ENCODE measurements at regions not wholly inside any gene's neighbourhood (a gene's known extent, or its start where the extent isn't known, plus 50 kb on each side); places are given as distances from the start of the nearest gene placed in this dataset.

DNA sequence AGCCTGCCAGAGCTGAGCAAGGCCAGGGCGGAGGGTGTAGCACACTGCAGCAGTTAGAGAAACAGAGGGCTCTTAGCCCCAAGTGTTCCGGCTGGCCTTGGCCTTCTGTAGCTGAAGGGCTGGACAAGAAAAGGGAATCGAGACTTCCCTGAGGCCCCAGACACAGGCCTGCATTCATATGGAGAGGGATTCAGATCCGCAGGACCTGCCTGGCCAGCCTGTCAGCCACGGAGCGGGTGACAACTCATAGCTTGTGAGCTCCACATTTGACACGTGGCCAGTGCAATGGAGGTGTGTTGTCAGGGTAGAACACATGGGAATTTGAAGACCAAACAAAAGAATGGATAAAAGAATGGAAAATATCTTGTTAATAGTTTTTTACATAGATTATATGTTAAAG is 182.2 kb upstream of the GSC start:
- DNase-seq, result no peak

DNA sequence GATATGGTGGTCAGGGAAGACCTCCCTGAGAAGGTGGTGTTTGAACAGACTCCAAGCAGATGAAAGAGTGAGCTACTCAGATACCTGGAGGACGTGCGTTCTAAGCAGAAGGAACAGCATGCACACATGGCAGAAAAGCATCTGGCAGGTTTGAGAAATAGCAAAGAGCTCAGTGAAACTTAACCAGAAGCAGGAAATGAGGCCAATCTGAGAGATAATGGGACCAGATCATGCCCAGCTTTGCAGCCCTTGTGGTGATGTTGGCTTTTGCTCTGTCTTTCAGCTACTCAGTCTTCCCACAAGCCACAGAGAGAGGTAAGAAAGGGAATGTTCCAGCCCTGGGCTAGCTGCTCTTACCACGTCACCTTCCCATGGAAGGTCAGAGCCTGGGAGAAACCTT is 176.3 kb upstream of the GSC start:
- DNase-seq, result no peak

DNA sequence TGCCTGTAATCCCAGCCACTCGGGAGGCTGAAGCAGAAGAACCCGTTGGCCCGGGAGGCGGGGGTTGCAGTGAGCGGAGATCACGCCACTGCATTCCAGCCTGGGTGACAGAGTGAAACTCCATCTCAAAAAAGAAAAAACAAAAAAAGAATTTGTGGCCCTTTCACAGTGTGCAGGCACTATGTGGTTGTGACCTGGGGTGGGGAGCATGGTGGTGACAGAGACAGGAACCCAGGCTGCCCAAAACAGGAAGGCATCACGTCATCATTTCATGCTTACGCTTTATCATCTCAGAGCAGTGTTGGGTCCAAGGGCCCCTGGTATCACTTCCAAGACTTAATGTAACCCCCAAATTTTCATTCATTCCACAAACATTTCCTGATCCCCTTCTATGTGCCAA is 175.7 kb upstream of the GSC start:
- DNase-seq, result no peak

DNA sequence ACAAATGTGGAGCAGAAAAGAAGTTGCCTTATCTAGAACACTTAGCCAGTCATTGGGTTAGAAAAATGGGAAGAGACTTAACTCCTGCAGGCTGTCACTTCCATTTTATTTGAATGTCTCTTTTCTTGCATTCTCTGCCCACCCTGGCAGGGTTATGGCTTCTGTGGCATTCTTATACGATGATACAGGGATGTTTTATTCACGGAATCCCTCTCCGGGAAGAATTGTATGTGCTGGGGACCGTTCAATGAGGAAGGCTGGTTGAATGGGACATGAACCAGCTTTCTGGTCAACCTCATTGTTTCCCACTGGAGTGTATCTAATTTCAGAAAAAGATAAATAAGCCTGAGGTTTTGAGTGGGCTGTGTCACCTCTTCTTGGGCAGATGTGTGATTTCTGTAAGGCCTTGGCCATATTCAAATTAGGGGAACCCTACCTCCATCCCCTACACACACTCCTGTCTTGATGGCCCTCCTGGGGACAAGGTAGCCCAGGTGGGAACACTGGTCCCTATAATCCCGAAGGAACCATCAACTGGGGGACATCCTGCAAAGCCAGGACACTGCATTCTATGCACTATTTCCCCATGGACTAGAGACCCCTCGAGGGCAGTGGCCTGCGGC is 174.8 kb upstream of the GSC start:
- DNase-seq, result no peak

DNA sequence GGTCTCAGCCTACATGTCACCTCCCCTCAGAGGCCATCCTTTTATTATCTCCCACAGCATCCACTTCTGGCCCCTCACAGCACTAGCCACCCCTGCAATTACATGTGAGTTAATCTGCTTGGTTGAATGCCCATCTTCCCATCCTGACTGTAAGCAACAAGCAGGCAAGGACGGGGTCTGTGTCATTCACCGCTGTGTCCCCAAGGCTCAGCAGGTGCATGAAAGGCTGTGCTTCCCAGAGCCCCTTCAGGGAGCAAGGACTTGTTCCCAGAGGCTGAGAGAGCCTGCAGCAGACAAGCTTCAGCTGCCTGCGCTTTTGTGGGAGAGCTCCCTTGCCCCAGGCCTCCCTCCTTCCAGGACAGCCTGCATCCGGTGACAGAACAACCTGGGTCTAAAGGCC is 172.7 kb upstream of the GSC start:
- DNase-seq, result no peak

DNA sequence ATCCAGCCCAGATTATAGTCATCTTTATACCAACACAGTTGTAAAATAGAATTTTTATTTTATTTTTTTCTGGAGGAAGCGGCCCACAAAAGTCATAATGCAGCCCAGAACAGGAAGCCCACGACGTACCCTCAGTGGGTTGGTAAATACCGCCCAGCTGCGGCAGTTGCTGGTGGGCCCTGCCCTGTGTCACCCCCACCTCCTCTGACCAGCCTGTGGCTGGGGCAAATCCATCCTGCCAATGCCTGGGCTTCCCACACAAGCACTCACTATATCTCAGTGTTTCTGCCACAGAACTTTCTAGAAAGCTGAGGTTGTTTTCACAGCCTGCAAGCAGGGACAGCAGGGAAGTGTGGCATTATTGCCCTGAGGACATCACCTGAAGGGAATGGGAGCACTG is 171.4 kb upstream of the GSC start:
- DNase-seq, result no peak

DNA sequence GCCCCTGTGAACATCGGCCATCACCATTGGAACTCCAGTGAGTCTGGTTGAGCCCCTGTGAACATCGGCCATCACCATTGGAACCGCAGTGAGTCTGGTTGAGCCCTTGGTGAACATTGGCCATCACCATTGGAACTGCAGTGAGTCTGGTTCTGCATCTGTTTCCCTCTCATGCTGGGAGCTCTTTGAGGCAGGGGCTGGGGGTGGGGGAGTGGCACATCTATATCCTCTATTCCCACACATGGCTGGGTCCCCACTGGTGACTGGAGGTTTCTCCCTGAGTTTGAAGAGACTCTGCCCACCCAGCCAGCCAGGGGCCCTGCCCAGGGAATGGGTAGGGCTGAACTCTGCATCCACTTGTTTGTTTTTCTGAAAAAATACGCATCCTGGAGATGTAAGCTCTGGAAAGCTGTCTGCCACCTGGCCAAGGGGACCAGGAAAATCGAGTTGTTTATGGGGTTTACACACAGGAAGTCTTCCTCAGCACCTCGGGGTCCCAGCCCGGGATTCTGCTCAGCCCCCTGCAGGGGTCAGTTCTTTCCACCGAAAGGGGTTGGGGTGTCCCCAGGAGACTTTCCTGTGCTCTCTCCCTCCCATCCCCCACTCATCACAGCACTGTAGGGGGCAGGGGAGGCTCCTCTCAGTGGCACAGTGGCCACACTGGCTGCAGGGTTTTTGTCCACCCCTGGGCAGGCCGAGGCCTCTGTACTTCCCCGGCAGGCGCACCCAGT is 170.5 kb upstream of the GSC start:
- DNase-seq, result no peak

DNA sequence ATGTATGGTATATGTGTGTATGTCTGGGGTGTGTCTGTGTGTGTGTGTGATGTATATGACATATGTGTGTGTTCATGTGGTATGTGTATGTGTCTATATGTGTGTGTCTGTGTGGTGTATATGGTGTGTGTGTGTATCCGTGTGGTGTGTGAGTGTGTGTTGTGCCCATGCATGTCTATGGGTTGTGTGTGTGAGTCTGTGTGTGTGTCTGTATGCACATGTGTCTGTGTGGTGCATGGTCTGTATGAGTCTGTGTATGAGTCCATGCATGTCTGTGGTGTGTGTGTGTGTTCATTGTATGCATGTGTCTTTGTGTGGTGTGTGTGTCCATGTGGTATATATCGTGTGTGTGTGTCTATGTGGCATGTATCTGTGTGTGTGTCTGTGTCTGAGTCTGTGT is 168.1 kb upstream of the GSC start:
- no peak for DNase-seq

DNA sequence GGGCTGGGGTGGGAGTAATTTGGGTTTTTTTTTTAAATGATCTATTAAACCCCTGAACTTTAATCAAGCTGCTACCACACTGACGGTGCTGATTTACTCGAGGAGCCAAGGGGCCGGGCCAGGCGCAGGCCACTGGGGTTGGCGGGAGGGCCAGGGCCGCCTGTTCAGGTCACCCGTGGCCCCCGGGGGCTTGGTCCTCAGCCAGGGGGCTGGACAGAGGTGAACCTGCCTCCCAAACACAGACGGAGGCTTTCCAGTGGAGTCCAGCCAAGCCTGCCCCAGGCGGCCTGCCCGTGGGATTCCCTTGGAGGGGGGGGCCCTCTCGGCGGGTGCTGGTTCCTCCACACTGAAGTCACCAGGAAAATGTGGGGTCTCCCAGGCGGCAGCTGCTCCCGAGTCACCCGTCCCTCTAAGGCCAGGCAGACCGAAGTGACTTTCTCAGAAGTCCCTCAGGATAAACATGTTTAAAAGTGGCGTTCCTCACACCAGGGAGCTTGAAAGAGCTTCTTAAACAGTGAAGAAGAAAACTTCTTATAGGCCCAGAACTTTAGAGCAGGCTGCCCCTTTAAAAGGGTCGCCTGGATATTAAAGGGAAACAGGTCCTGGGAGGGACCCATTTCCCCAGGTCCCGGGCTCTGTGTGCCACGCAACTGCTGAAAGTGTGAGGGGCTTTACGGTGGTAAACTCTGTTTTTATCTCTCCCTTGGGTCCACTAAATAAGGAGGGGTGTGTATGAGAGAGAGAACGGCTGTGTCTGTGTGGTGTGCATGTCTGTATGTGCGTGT is 167.2 kb upstream of the GSC start:
- no peak for DNase-seq

DNA sequence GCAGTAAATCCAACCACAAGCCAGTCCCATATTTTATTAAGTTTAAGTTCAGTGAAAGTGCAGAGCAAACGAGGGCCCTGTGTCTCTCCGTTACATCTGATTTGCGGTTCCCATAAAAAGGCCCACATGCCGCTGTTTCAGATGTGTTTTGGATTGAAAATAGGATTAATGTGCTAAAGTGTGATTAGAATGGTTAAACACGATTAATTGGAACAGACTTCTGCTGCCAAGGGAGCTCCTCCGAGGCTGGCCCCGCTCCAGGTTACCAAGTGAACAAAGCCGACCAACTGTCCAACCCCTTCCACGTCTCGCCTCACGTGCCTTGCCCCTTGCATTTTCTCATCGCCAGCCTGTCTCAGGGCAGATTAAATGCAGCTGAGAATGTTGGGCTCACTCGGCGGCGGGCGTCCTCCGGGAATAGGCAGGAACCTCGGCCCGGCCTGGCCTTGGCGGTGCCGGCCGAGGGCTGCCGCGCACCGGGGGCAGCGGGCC is 166.5 kb upstream of the GSC start:
- peak; percentile 72 for DNase-seq

DNA sequence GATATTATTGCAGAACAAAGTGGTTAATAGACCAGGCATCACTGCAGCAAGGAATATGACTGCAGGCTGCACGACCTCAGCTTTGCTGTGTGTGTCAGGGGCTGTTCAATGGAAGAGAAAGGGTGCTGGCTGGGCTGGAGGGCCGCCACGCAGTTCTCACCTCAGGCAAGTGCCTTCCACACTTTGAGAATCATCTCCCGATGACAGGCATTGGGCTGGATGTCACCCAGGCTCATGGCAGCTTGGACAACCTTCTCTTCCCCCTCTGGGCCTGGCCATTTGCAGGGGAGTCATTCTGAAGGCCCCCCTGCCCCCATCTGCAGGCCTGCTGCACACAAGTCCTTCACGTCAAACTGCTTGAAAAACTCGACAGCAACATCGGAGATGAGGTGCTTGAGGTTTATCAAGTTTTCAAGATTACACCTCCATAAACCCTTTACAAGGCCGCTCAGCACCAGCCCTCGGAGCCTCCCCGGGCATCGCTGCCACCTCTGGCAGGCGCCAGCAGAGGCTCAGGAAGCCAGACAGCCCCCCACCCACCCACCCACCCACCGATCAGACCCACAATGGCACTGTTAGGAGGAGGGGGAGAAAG is 165.9 kb upstream of the GSC start:
- no peak for DNase-seq

DNA sequence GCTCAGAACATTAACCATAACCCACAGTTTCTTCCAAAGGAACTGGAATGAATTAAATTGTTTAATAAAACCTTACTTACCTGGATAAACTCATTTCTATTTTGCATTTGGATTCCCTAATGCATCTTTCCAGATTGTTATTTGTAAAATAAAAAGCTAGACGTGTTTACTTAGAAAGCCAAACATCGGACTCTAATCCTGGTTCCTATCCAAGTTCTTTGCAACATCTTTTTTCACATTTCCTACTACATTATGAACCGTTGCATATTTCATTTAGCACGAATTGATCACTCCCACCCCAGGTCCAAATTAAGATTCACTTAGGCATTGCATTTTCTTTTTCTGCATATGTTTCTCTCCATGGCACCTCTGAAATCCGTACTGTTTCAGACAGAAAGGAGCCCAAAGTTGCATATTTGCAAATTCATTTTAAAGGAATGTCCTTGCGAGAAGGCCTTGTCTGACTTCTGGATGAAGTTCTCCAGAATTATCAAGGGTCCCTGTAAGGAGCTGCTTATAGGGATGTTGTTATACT is 164.4 kb upstream of the GSC start:
- no peak for DNase-seq

DNA sequence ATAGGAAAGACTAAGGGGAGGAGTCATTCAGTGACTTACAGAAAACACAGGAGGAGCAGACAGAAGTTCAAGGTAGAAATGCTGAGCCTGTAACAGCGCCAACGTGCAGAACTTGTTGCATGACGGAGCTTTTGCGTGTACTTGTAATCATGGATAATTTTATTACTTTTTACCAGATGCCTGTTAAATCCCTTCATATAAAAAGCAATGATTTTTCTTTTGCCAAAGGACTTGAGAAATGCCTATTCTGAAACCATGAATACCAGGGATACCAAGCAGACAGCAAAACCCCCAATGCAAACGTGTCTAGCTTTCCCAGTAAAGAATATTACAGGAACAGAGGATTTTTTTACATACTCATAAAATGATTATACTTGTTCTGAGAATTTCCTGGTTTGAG is 163.6 kb upstream of the GSC start:
- no peak for DNase-seq

DNA sequence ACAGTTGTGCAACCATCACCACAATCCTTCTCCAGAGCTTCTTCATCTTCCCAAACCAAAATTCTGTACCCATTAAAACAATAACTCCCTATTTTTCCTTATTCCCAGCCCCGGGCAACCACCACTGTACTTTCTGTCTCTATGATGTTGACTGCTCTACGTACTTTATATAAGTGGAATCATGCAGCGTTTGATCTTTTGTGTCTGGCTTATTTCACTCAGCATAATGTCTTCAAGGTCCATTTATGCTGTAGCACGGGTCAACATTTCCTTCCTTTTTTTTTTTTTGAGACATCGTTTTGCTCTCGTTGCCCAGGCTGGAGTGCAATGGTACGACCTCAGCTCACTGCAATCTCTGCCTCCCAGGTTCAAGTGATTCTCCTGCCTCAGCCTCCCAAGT is 162.7 kb upstream of the GSC start:
- no peak for DNase-seq

DNA sequence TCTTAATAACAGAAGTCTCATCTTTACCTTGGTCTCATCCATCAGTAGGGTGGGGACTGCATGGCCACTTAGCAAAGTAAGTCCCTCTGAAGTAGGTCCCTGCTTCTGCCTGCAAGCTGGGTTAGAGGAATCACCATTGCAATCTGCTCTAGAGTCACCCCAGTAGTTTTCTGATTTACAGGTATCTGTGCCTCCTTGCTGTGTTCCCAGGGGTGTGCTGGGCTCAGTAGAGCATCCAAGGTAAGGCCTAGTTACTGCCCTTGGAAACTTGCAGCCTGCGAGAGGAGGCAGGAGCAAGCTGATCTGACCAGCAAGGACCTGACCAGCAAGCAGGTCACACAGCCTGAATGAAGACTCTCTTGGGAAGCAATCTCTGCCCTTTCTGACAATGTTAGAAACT is 160.8 kb upstream of the GSC start:
- DNase-seq, result no peak

DNA sequence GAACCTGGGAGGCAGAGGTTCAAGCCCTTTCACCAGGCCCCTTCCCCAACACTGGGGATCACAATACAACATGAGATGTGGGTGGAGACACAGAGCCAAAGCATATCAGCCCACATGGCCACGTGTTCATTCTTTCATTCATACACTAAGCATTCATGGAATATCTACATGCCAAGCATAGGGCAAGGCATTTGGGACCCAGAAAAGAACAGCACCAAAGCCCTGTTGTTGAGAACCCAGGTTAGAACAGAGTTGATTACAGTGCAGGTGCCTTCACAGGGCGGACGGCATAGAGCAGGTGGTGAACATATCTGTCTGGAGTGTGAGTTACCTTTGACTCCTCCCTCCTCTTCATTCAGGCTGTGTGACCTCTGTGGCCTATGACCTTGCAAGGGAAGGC is 159.4 kb upstream of the GSC start:
- DNase-seq, result no peak

DNA sequence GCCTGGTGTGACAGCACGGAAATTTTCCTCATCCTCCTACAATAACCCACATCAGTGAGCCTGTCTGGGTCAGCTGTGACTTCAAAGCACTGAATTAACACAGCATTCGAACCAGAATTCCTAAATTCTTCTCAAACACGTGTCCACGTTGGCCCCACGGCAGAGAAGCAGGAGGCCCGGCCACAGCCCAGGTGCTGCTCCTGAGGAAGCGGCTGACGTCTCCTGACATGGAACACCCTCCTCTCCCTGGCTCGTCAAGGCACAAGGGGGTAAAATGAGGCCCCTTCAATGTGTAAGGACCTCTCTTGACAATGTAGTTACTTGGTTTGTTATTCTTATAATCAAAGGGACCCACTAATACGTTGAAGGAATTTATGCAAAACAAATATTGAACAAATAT is 156.3 kb upstream of the GSC start:
- DNase-seq, result peak; percentile 29

DNA sequence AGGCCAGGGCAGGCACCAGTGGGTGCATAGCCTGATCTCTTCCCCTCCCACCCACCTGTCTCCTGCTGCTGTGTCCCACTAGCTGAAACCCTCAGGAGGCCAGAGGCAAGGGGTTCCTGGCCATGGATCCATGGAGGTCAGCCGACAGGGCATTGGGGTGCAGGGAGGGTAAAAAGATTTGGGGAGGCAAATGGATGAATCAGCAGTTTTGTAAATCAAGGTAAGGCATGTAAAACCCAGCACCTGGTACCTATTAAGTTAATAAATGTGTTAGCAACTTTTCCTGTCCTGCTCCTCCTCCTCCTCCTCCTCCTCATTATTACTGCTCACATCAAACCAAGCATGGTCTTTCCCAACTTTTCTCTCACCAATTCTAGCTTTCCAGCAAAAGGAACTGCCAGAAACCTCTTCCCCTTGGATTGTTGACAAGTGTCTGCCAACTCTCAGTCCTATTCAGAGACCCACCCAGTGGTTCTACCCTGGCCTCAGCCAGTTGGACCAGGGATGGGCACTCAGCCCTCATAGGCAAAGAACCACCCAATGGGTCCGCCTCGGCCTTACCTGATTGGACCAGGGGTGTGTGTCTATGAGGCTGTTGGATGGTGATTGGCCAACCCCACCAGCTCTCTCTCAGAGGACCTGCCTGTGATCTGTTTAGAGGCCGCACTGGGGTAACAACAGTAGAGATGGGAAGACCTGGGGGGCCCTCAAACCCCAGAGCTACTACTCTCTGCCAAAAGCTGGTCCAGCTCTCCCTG is 155.7 kb upstream of the GSC start:
- DNase-seq, result no peak

DNA sequence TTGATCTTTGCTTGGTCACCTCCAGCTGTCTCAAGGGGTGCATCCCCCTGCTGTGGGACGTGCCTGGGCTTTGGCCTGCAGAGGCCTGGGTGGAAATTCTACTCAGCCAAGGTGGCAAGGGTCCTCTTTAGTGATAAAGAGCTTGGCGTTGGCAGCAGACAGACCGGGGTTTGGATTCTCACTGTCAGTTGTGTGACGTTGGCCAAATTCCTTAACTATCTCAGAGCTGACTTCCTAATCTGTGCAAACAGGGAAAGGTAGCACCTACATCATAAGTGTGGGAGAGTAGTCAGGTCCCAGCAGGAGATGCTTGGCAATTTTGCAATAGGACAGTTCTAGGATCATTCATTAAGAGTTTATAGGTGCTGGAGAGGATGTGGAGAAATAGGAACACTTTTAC is 154.3 kb upstream of the GSC start:
- no peak for DNase-seq

DNA sequence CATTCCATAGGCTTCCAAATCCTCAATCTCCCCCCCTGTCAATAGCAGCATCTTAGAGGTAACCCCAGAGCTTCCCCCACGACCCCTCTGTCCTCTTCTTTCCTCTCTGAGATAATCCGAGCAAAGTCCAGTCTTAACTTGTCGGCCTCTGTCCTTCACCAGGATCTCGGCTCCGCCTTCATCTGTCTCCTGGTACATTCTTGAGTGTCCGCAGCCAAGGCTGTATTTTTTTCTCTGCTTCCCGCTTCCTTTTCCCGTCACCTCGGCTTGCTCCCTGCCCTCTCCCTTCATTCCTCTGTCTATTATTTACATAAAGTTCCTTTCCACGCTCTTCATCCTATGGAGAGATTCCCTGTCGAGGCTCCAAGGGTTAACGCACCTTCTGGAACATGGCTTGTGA is 153.9 kb upstream of the GSC start:
- DNase-seq, result no peak

DNA sequence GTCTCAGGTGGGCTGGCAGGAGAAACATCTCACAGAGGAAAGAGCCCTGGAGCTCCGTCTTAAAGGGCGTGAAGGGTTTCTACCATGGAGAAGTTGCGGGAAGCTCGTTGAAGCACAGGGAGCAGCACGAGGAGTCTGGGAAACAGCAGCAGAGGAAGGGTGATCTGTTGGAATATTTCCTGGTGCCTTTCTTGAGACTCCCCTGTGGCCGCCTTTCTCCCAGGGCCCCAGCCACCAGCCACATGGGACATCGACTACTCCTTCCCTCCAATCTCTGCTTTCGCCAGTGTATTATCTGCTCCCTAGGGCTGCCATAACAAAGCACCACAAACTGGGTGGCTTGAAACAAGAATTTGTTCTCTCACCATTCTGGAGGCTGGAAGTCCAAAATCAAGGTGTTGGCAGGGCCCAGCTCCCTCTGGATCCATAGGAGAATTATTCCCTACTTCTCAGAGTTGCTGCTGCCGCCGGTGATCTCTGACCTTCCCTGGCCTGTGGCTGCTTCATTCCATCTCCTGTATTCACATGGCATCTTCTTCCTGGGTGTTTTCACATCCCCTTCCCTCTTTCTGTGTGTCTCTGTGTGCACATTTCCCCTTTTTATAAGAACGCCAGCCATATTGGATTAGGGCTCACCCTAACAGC is 152.8 kb upstream of the GSC start:
- DNase-seq, result no peak
